ENCODE measurements at regions not wholly inside any gene's neighbourhood (a gene's known extent, or its start where the extent isn't known, plus 50 kb on each side); places are given as distances from the start of the nearest gene placed in this dataset.

DNA sequence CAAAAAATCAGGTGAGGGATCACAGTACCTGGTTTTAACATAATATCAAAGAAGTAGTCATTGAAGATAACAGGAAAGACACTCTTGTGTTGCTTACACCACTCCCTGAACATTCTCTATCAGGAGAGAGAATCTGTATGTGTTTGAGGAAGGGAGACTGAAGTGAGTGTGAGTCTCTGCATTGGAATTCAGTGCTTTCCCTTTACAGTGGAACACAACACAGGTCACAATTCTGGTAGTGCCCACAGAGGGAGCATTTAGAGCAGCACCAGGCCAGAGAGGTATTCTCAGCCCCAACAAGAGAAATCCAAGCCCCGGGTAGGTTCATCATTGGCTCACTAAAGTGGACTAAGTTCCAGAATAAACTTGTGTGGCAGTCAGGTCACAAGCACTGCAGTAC lies 64.7 kb upstream of the UBQLN2 start:
- TF ChIP-seq, protein P1, sequence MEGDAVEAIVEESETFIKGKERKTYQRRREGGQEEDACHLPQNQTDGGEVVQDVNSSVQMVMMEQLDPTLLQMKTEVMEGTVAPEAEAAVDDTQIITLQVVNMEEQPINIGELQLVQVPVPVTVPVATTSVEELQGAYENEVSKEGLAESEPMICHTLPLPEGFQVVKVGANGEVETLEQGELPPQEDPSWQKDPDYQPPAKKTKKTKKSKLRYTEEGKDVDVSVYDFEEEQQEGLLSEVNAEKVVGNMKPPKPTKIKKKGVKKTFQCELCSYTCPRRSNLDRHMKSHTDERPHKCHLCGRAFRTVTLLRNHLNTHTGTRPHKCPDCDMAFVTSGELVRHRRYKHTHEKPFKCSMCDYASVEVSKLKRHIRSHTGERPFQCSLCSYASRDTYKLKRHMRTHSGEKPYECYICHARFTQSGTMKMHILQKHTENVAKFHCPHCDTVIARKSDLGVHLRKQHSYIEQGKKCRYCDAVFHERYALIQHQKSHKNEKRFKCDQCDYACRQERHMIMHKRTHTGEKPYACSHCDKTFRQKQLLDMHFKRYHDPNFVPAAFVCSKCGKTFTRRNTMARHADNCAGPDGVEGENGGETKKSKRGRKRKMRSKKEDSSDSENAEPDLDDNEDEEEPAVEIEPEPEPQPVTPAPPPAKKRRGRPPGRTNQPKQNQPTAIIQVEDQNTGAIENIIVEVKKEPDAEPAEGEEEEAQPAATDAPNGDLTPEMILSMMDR (conservative IDR thresholded peaks at IDR 0.05; ENCODE audit: low read depth, low read length) = no peak
- DNase-seq (ENCODE audit: low read depth) = no peak
- H3K4me3 ChIP-seq (ENCODE audit: low read depth, low read length) = no peak overlapping the region

DNA sequence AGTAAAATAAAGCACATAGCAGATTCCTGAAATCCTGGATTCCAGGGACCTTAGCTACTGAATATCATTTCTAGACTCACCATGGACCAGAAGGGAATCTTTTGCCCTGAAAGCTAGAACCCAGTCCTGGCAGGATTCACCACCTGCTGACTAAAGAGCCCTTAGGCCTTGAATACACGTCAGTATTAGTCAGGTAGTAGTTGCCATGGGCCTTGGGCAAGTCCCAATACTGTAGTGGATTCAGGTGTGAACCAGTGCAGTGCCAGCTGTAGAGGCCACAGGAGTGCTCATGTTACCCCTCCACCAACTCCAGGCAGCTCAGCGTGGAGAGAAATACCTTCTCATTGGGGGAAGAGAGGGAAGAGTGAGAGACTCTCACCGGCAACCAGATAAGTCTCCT lies 64.1 kb upstream of the UBQLN2 start:
- TF ChIP-seq, protein P1 (conservative IDR thresholded peaks at IDR 0.05; ENCODE audit: low read depth, low read length) = no peak
- DNase-seq (ENCODE audit: low read depth) = no peak
- H3K4me3 ChIP-seq (ENCODE audit: low read depth, low read length) = no peak overlapping the region

DNA sequence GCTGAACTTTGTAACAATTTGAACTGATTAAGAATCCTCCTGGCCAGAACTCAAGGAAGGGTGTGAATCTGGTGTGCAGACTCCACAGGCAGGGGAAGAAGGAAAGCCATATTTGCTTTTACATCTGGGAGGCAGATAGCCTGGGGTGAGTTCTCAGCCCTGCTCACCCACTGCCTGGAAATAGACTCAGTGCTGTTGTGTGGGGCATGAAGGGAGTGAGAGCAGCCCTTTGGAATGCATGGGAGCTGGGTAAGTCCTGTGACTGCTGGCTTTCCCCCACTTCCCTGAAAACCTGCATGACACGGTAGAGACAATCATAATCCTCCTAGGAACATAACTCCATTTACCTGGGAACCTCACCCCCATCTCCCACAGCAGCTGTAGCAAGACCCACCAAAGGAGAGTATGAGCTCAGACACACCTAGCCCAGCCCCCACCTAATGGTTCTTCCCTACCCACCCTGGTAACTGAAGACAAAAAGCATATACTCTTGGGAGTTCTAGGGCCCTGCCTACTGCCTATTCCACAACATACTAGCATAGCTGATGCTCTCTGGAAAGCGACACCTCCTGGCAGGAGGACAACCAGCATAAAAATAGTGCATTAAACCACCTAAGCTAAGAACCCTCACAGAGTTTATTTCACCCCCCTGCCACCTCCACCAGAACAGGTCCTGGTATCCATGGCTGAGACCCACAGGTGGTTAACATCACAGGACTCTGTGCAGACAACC lies 59.3 kb upstream of the UBQLN2 start:
- no peak for DNase-seq (ENCODE audit: low read depth)

DNA sequence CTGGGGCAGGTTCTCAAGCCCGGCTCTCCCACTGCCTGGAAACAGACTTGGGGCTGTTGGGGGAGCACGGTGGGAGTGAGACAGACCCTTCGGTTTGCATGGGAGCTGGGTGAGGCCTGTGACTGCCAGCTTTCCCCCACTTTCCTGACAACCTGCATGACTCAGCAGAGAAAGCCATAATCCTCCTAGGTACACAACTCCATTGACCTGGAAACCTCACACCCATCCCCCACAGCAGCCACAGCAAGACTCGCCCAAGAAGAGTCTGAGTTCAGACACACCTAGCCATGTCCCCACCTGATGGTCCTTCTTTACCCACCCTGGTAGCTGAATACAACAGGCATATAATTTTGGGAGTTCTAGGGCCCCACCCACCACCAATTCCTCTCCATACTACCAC lies 57.6 kb upstream of the UBQLN2 start:
- DNase-seq (ENCODE audit: low read depth) = no peak
- TF ChIP-seq, protein P1 (conservative IDR thresholded peaks at IDR 0.05; ENCODE audit: low read depth, low read length) = no peak
- no peak overlapping the region for H3K4me3 ChIP-seq (ENCODE audit: low read depth, low read length)

More for the DNA sequence above, 59.3 kb upstream of the UBQLN2 start:
- H3K4me3 ChIP-seq (ENCODE audit: low read depth, low read length) = no peak overlapping the region
- TF ChIP-seq, protein P1 (conservative IDR thresholded peaks at IDR 0.05; ENCODE audit: low read depth, low read length) = no peak
